GM19397 (cell line): ENCODE measurements at regions not wholly inside any gene's neighbourhood (a gene's known extent, or its start where the extent isn't known, plus 50 kb on each side); places are given as distances from the start of the nearest gene placed in this dataset.

ENCODE experiments used
- ATAC-seq: cut with Tn5 transposase; IDR thresholded peaks from one replicate; pipeline ENCODE4 v1.9.1; 2021; ENCODE audit warnings: mild to moderate bottlenecking, moderate library complexity; ENCODE audit not compliant: unreplicated experiment

- ATAC-seq: no peak
Observed at GRCh38 chr4:74612837-74613236, 167.9 kb downstream of the AREG start.

- no peak for ATAC-seq
Observed at GRCh38 chr4:74613266-74613665, 168.3 kb downstream of the AREG start.

GRCh38 chr4:74615411-74615810 lies 170.5 kb downstream of the AREG start:
- no peak for ATAC-seq

- ATAC-seq: no peak
Observed at GRCh38 chr4:74618166-74618565, 173.2 kb downstream of the AREG start.

- ATAC-seq: no peak
Observed at GRCh38 chr4:74618659-74619058, 173.7 kb downstream of the AREG start.

GRCh38 chr4:74619931-74620702 lies 174.2 kb downstream of the BTC start:
- no peak for ATAC-seq

- ATAC-seq: no peak
Observed at GRCh38 chr4:74621616-74622015, 172.7 kb downstream of the BTC start.

- peak; percentile 71 for ATAC-seq
Observed at GRCh38 chr4:74623041-74623440, 171.3 kb downstream of the BTC start.

- ATAC-seq: no peak
Observed at GRCh38 chr4:74624351-74625151, 169.8 kb downstream of the BTC start.

GRCh38 chr4:74625981-74626380 lies 168.3 kb downstream of the BTC start:
- ATAC-seq: no peak

- ATAC-seq: no peak
Observed at GRCh38 chr4:74627093-74627492, 167.2 kb downstream of the BTC start.

- no peak for ATAC-seq
Observed at GRCh38 chr4:74627504-74627903, 166.8 kb downstream of the BTC start.

GRCh38 chr4:74628852-74629620 lies 165.3 kb downstream of the BTC start:
- no peak for ATAC-seq

- ATAC-seq: no peak
Observed at GRCh38 chr4:74630551-74630950, 163.8 kb downstream of the BTC start.

GRCh38 chr4:74631338-74631737 lies 163.0 kb downstream of the BTC start:
- ATAC-seq: no peak

GRCh38 chr4:74631988-74632387 lies 162.3 kb downstream of the BTC start:
- no peak for ATAC-seq

- ATAC-seq: no peak
Observed at GRCh38 chr4:74632634-74633033, 161.7 kb downstream of the BTC start.

GRCh38 chr4:74635074-74635473 lies 159.2 kb downstream of the BTC start:
- ATAC-seq: no peak

- ATAC-seq: no peak
Observed at GRCh38 chr4:74635490-74636123, 158.7 kb downstream of the BTC start.

GRCh38 chr4:74638001-74638400 lies 156.3 kb downstream of the BTC start:
- no peak for ATAC-seq

GRCh38 chr4:74638689-74639088 lies 155.6 kb downstream of the BTC start:
- ATAC-seq: no peak
